ENCODE measurements at regions not wholly inside any gene's neighbourhood (a gene's known extent, or its start where the extent isn't known, plus 50 kb on each side); places are given as distances from the start of the nearest gene placed in this dataset.

- Histone ChIP-seq H3K27me3 (ENCODE audit: insufficient read depth, low read length, poor library complexity) (no peaks in the 10 kb centered on the region), H3K9me3 (ENCODE audit: insufficient read depth, low read length, severe bottlenecking) (no peaks in the 10 kb centered on the region), H3K27ac (ENCODE audit: low read length) (no peak overlapping the region), H3K4me1 (ENCODE audit: insufficient read depth, low read length) (no peaks in the 10 kb centered on the region), H3K4me2 (ENCODE audit: insufficient read depth, low read length) (no peak overlapping the region), H3K9ac (ENCODE audit: low read depth, low read length) (no peak overlapping the region), H3K4me3 (ENCODE audit: low read depth in 1 of 2, low read length in 2 of 2) (no peak overlapping the region), H3K79me2 (ENCODE audit: insufficient read depth, low read length) (no peaks in the 10 kb centered on the region), H4K20me1 (ENCODE audit: insufficient read depth, low read length) (no peaks in the 10 kb centered on the region), H2AFZ (ENCODE audit: low read depth, low read length) (no peak overlapping the region), H3K36me3 (ENCODE audit: insufficient read depth, low read length) (no peaks in the 10 kb centered on the region)
- no peak for ATAC-seq (ENCODE audit: insufficient read depth, low read depth)
- DNase-seq = no peak
- TF ChIP-seq CTCF (IDR thresholded peaks at IDR 0.05; ENCODE audit: borderline replicate concordance, extremely low read depth, low read length, poor library complexity, severe bottlenecking) (no peak), EZH2 (IDR thresholded peaks at IDR 0.05; ENCODE audit: borderline replicate concordance, low read depth, low read length, severe bottlenecking) (no peak)
Measured at GRCh38 chr3:151989621-151990020, 116.2 kb downstream of the SUCNR1 start.

- Histone ChIP-seq H3K4me3 (ENCODE audit: low read depth in 1 of 2, low read length in 2 of 2) (no peak overlapping the region), H3K4me2 (ENCODE audit: insufficient read depth, low read length) (no peak overlapping the region), H3K9ac (ENCODE audit: low read depth, low read length) (no peak overlapping the region), H3K79me2 (ENCODE audit: insufficient read depth, low read length) (no peaks in the 10 kb centered on the region), H3K4me1 (ENCODE audit: insufficient read depth, low read length) (no peaks in the 10 kb centered on the region), H3K27me3 (ENCODE audit: insufficient read depth, low read length, poor library complexity) (no peaks in the 10 kb centered on the region), H4K20me1 (ENCODE audit: insufficient read depth, low read length) (no peaks in the 10 kb centered on the region), H3K9me3 (ENCODE audit: insufficient read depth, low read length, severe bottlenecking) (no peaks in the 10 kb centered on the region), H2AFZ (ENCODE audit: low read depth, low read length) (no peak overlapping the region), H3K27ac (ENCODE audit: low read length) (no peak overlapping the region), H3K36me3 (ENCODE audit: insufficient read depth, low read length) (no peaks in the 10 kb centered on the region)
- DNase-seq (no peak), ATAC-seq (ENCODE audit: insufficient read depth, low read depth) (no peak)
- TF ChIP-seq EZH2 (IDR thresholded peaks at IDR 0.05; ENCODE audit: borderline replicate concordance, low read depth, low read length, severe bottlenecking) = no peak
- TF ChIP-seq CTCF (IDR thresholded peaks at IDR 0.05; ENCODE audit: borderline replicate concordance, extremely low read depth, low read length, poor library complexity, severe bottlenecking) = no peak
Measured at GRCh38 chr3:151990696-151991376, 117.4 kb downstream of the SUCNR1 start.

DNA sequence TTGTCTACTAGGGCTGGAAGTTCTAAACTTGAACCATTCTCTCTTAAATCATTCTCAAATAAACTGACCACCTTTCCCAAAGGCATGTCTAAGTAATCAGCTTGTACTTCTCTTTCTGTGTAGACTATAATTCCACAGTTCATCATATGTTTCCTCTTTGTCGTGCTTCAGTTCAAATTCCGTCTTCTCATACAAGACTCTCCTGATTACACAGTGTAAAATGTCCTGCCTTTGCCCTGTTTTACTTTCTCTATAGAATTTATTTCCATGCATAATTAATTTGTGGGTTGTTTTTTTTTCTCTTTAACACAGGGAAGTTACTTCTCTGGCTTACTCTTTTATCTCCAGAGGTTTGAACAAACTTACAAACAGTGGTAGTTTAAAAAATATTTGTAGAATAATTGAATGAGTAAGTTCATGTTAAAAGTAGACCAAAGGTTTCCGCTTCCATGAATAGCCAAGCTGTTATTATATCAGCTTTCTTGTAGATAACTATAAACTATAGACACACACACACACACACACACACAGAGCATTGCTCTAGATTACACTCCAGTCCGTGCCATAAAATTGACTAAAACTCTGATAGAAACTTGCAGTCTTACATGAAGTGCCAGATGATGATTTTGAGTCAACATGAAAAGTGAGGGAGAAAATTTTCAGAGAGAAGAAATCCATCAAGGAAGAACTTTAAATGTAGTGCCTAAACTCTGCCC is 119.0 kb downstream of the SUCNR1 start:
- H3K4me1 ChIP-seq (ENCODE audit: insufficient read depth, low read length) = no peaks in the 10 kb centered on the region
- H3K79me2 ChIP-seq (ENCODE audit: insufficient read depth, low read length) = no peaks in the 10 kb centered on the region
- H2AFZ ChIP-seq (ENCODE audit: low read depth, low read length) = no peak overlapping the region
- H3K27me3 ChIP-seq (ENCODE audit: insufficient read depth, low read length, poor library complexity) = no peaks in the 10 kb centered on the region
- H4K20me1 ChIP-seq (ENCODE audit: insufficient read depth, low read length) = no peaks in the 10 kb centered on the region
- no peak overlapping the region for H3K27ac ChIP-seq (ENCODE audit: low read length)
- H3K4me3 ChIP-seq (ENCODE audit: low read depth in 1 of 2, low read length in 2 of 2) = no peak overlapping the region
- ATAC-seq (ENCODE audit: insufficient read depth, low read depth) (no peak), DNase-seq (no peak)
- no peaks in the 10 kb centered on the region for H3K36me3 ChIP-seq (ENCODE audit: insufficient read depth, low read length)
- TF ChIP-seq EZH2 (IDR thresholded peaks at IDR 0.05; ENCODE audit: borderline replicate concordance, low read depth, low read length, severe bottlenecking) (no peak), CTCF (IDR thresholded peaks at IDR 0.05; ENCODE audit: borderline replicate concordance, extremely low read depth, low read length, poor library complexity, severe bottlenecking) (no peak)
- H3K9ac ChIP-seq (ENCODE audit: low read depth, low read length) = no peak overlapping the region
- H3K9me3 ChIP-seq (ENCODE audit: insufficient read depth, low read length, severe bottlenecking) = no peaks in the 10 kb centered on the region
- H3K4me2 ChIP-seq (ENCODE audit: insufficient read depth, low read length) = no peak overlapping the region

All from DND-41 (cell line).